ENCODE measurements at regions not wholly inside any gene's neighbourhood (a gene's known extent, or its start where the extent isn't known, plus 50 kb on each side); places are given as distances from the start of the nearest gene placed in this dataset.

GRCh38 chr11:87477321-87477720, 439.6 kb downstream of the TMEM135 start:
- Histone ChIP-seq H3T11ph (ENCODE audit: low read length) (no peak overlapping the region), H3K18ac (ENCODE audit: insufficient read length, low read depth, low read length) (no peak overlapping the region), H2BK12ac (ENCODE audit: insufficient read length, low read depth, low read length) (no peak overlapping the region), H4K91ac (ENCODE audit: insufficient read length, low read depth, low read length) (no peak overlapping the region), H4K20me1 (ENCODE audit: control insufficient read depth, insufficient read depth, insufficient read length) (no peaks in the 10 kb centered on the region), H3K14ac (ENCODE audit: insufficient read depth, low read length) (no peak overlapping the region), H3K9ac (ENCODE audit: extremely low read depth, insufficient read length, low read length) (no peak overlapping the region), H3K23me2 (ENCODE audit: insufficient read length, low read depth, low read length, poor library complexity, severe bottlenecking) (no peaks in the 10 kb centered on the region), H2AFZ (ENCODE audit: low read length) (no peak overlapping the region), H4K5ac (ENCODE audit: insufficient read length, low read depth, low read length) (no peak overlapping the region), H3K79me1 (ENCODE audit: insufficient read depth, low read depth, low read length, poor library complexity, severe bottlenecking) (no peaks in the 10 kb centered on the region), H3K4ac (ENCODE audit: low read depth, low read length) (no peak overlapping the region), H3K4me1 (ENCODE audit: insufficient read depth, low read length) (no peaks in the 10 kb centered on the region; the same call in 1 of the 2 replicates), H2BK120ac (ENCODE audit: low read depth, low read length, poor library complexity, severe bottlenecking) (no peak overlapping the region), H3K27ac (ENCODE audit: insufficient read length, low read depth, low read length) (no peak overlapping the region), H2BK5ac (ENCODE audit: insufficient read length, low read length) (no peak overlapping the region), H3K23ac (ENCODE audit: insufficient read length, low read depth, low read length) (no peak overlapping the region), H3K27me3 (ENCODE audit: insufficient read depth, low read length) (no peaks in the 10 kb centered on the region), H2AK5ac (ENCODE audit: insufficient read length, low read length) (no peak overlapping the region), H2BK15ac (ENCODE audit: low read depth, low read length) (no peak overlapping the region), H3K4me2 (ENCODE audit: insufficient read depth, insufficient read length, low read length) (no peak overlapping the region), H2BK20ac (ENCODE audit: low read depth, low read length, poor library complexity, severe bottlenecking) (no peak overlapping the region), H3K79me2 (ENCODE audit: insufficient read depth, low read length) (no peaks in the 10 kb centered on the region), H4K8ac (replicated peaks; ENCODE audit: insufficient read length, low read depth, low read length) (no peak overlapping the region), H3K9me3 (ENCODE audit: control insufficient read depth, low read depth, low read length) (no peaks in the 10 kb centered on the region), H3K56ac (ENCODE audit: insufficient read length, low read depth, low read length) (no peak overlapping the region)
- WGBS (ENCODE audit: extremely low coverage, insufficient read length, low lambda C conversion rate) = no CpG with 5 or more reads among the region's 2 CpGs
- Mint-ChIP-seq H3K9me3 (peaks cover 15 to 17% of the 10 kb centered on the region in 2 experiments), H3K36me3 (ENCODE audit: insufficient read depth in 1 of 3, low read depth in 3 of 3) (peaks cover 5 to 10% (median 8%) of the 10 kb centered on the region in 3 experiments; a peak in 6 of 7 replicates), H3K27ac (no peak overlapping the region), H3K4me1 (peaks cover 0 to 8% of the 10 kb centered on the region in 2 experiments; a peak in 2 of 4 replicates), H3K4me3 (no peak overlapping the region), H3K27me3 (ENCODE audit: low read depth) (no peaks in the 10 kb centered on the region)
- no peak for DNase-seq
- TF ChIP-seq CTCF (conservative IDR thresholded peaks at IDR 0.05) = no peak

Data from H9 (cell line).